ENCODE measurements at regions not wholly inside any gene's neighbourhood (a gene's known extent, or its start where the extent isn't known, plus 50 kb on each side); places are given as distances from the start of the nearest gene placed in this dataset.

- no peak for DNase-seq
Observed at GRCh38 chr16:80299416-80299815, 241.4 kb upstream of the DYNLRB2 start.

- no peak for DNase-seq
Observed at GRCh38 chr16:80298676-80299075, 242.1 kb upstream of the DYNLRB2 start.

- DNase-seq = no peak
Observed at GRCh38 chr16:80296034-80296433, 244.8 kb upstream of the DYNLRB2 start.

- DNase-seq = no peak
Observed at GRCh38 chr16:80294172-80294571, 246.6 kb upstream of the DYNLRB2 start.

- no peak for DNase-seq
Observed at GRCh38 chr16:80288616-80289015, 252.2 kb upstream of the DYNLRB2 start.

- no peak for DNase-seq
Observed at GRCh38 chr16:80287674-80288073, 253.1 kb upstream of the DYNLRB2 start.

- DNase-seq = no peak
Observed at GRCh38 chr16:80285104-80285503, 255.7 kb upstream of the DYNLRB2 start.

GRCh38 chr16:80283466-80284392 is 257.1 kb upstream of the DYNLRB2 start:
- no peak for DNase-seq

GRCh38 chr16:80280557-80280956 is 260.2 kb upstream of the DYNLRB2 start:
- no peak for DNase-seq

GRCh38 chr16:80279656-80280055 is 261.1 kb upstream of the DYNLRB2 start:
- DNase-seq = no peak

GRCh38 chr16:80277182-80277581 is 263.6 kb upstream of the DYNLRB2 start:
- no peak for DNase-seq

- no peak for DNase-seq
Observed at GRCh38 chr16:80274576-80275191, 266.1 kb upstream of the DYNLRB2 start.

GRCh38 chr16:80273635-80274538 is 266.9 kb upstream of the DYNLRB2 start:
- no peak for DNase-seq

- DNase-seq = no peak
Observed at GRCh38 chr16:80265624-80266306, 275.0 kb upstream of the DYNLRB2 start.

GRCh38 chr16:80263848-80264694 is 276.7 kb upstream of the DYNLRB2 start:
- no peak for DNase-seq

- no peak for DNase-seq
Observed at GRCh38 chr16:80263181-80263823, 277.5 kb upstream of the DYNLRB2 start.

- DNase-seq = no peak
Observed at GRCh38 chr16:80260906-80261311, 279.9 kb upstream of the DYNLRB2 start.

GRCh38 chr16:80259290-80259805 is 281.4 kb upstream of the DYNLRB2 start:
- no peak for DNase-seq

GRCh38 chr16:80258407-80258806 is 282.4 kb upstream of the DYNLRB2 start:
- no peak for DNase-seq

GRCh38 chr16:80254970-80255369 is 285.8 kb upstream of the DYNLRB2 start:
- DNase-seq = no peak

GRCh38 chr16:80253741-80254140 is 287.1 kb upstream of the DYNLRB2 start:
- DNase-seq = no peak
